ENCODE measurements at regions not wholly inside any gene's neighbourhood (a gene's known extent, or its start where the extent isn't known, plus 50 kb on each side); places are given as distances from the start of the nearest gene placed in this dataset.
"Not testable (repeated sequence)": the region's sequence is repeated elsewhere in the genome, so short reads cannot be mapped to it uniquely, and the experiment has no call there.

DNA sequence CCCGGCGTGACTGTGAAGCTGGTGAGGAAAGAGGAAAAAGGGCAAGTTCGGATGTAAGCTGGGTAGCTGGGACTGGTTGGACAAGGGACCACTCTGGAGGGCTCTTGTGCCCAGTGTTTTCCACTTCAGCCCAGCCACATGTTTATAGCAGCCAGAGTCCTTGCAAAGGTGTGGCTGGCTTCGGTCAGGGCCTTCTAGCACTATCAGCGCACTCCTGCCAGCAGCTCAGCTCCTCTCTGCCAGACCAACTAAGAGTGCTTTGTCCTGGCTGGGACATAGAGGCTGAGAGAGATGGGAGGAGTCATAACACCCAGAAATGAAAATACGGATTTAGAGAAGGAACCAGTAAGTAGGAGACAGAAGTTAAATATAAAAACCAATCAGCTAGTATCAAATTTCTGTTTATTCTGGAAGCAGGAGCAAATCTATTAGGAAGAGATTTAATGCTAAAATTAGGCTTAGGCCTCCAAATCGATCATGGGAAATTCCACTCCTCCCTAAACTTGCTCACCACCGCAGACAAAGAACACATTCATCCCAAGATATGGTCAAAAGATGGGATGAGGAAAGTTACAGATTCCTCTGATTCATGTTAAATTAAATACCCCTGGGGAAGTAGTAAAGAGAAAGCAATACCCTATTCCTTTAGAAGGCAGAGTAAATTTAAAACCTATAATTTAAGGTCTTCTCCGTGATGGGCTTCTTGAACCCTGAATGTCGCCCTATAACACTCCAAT, 135.0 kb downstream of the RALA start:
- in situ Hi-C loops (cut with HindIII; ENCODE audit: low sequenced_read_pairs): no loop called here

DNA sequence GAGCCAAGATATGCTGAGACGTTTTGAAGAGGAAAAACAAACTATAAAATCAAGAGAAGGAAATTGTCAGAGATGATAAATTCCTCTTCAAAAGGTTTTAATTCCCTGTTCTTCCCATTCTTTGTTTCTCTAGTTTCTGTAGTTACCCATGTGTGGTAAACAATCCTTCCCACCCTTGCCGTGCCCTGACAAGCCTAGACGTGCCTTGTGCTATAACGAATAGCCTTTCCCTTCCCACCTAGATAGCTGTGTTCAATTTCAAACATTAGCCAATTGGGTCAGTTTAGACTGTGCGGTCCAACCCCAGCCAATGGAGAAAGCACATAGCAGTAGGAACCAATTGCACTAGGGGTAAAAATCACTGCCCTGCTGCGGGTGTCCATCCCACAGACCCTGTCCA, 138.1 kb downstream of the RALA start:
- in situ Hi-C loops (cut with HindIII; ENCODE audit: low sequenced_read_pairs): no loop called here

DNA sequence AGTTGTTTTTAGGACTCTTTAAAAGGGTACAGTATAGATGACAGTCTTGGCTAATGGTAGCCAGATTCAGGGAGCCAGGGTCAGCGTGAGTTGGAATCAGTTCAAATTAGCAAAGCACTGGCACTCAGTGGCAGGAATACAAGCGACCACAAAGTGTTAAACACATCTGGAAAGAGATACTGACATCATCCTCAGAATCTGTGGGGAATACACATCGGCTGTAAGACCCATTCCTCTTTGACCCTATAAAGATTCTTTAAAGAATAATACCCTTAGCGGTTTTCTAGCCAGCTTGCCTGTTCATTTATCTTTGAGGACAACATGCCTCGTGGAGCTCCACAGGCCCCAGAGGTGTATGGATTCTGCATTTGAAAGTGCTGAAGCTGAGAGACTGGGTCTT, 139.1 kb downstream of the RALA start:
- in situ Hi-C loops (cut with HindIII; ENCODE audit: low sequenced_read_pairs): not testable (repeated sequence)

DNA sequence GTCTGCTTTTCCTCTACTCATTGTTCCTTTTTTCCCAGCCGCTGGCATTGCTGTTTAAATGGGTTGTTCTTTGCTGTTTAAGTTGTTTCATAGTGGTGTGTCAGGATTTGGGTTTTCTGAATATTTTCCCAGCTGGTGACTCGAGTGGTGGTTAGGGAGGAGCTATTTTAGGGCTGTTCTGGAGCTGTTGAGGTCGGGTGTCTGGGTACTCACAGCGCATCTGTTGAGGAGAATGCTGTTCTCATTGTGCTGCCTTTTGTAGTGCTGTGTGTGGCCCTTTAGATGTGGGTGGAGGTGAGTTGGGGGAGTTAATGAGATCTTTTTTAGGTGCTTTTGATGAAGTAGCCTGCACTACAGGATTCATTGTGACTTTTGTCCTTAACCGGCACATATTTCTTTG, 139.5 kb downstream of the RALA start:
- in situ Hi-C loops (cut with HindIII; ENCODE audit: low sequenced_read_pairs): not testable (repeated sequence)

DNA sequence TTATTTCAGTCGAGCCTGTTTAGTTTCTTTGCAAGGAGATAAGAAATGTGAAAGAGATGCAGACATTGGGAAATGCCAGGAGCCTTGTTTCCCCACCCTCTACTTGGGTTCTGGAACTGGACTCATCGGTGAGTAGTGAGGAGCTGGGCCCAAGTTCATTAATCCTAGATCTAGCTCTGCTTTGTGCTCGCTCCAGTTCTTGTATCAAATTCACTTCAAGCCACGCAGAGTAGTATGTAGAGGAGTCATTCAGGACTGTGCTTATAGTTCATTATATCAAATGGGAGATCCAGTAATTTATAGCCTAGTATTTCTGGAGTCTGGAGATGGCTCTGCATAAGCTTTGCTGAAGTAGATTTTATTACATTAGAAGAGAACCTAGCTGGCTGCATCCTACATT, 142.5 kb downstream of the RALA start:
- in situ Hi-C loops (cut with HindIII; ENCODE audit: low sequenced_read_pairs): not testable (repeated sequence)

DNA sequence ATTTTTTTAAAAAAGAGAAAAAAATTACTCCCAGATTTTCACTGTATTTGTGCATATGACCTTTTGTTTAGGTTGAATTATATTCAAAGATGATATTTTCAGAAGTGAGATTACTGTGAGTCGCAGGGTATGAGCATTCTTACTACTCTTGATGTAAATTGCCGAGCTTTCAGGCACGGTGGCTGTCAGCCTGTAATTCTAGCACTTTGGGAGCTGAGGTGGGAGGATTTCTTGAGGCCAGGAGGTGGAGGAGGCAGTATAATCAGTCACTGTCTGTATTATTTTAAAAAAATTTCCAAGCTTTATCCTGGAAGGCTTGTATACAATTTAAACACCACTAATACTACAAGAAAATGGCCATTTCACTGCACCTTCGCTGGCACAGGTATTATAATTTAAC, 145.1 kb downstream of the RALA start:
- in situ Hi-C loops (cut with HindIII; ENCODE audit: low sequenced_read_pairs): not testable (repeated sequence)

DNA sequence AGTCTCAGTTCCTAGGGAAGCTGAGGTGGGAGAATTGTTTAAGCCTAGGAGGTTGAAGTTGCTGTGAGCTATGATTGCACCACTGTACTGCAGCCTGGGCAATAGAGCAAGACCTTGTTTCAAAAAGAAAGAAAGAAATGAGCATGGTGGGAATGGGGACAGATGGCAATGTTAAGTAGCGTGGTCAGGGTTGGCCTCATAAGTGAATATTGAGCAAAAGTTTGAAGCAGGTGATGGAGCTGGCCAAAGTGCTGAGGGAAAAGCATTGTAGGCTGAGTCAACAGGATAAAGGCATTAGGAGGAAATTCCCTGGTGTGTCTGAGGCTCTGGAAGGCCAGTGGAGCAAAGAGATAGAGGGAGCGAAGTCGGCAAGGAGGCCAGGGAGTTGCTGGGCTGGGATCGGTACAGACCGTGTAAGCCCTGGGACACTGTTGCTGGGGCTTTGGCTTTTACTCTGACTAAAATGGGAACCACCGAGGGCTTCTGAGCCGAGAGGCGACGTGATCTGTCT, 151.0 kb downstream of the RALA start:
- in situ Hi-C loops (cut with HindIII; ENCODE audit: low sequenced_read_pairs): not testable (repeated sequence)

DNA sequence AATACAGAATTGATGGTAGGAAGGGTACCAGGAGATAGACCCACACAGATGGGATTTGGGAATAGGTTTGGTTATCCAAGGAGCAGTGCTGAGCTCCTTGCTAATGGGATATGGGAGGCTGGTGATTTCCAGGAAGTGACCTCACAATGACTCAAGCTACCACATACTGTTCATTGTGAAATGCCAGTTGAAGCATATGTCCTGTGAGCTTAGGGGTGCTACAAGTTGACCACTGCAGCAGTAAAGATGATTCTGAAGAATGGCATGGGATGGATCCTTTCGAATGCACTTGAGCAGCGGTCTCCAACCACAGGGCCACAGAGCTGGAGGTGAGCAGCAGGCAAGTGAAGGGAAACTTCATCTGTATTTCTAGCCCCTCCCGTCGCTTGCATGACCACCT, 158.2 kb downstream of the RALA start:
- in situ Hi-C loops (cut with HindIII; ENCODE audit: low sequenced_read_pairs): not testable (repeated sequence)

DNA sequence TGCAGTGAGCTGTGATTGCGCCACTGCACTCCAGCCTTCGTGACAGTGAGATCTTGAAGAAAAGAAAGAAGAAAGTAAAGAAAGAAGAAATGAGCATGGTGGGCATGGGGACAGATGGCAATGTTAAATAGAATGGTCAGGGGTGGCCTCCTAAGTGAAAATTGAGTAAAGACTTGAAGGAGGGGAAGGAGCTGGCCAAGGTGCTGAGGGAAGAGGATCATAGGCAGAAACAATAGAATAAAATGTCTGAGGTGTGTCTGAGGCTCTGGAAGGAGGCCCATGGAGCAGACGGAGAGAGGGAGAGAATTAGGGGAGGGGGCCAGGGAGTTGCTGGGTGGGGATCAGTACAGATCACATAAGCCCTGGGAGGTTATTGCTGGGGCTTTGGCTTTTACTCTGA, 163.1 kb downstream of the RALA start:
- in situ Hi-C loops (cut with HindIII; ENCODE audit: low sequenced_read_pairs): not testable (repeated sequence)

DNA sequence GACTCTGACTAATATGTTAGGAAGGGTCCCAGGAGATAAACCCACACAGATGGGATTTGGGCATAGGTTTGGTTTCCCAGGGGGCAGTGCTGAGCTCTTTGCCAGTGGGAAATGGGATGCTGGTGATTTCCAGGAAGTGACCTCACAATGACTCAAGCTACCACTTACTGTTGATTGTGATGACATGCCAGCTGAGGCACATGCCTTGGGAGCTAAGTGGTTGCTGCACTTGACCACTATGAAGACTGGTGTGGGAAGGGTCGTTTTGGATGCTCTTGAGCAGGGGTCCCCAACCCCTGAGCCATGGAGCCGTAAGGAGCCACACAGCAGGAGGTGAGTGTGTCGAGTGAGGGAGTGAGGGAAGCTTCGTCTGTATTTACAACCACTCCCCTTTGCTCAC, 159.0 kb upstream of the CDK13 start:
- in situ Hi-C loops (cut with HindIII; ENCODE audit: low sequenced_read_pairs): not testable (repeated sequence)

DNA sequence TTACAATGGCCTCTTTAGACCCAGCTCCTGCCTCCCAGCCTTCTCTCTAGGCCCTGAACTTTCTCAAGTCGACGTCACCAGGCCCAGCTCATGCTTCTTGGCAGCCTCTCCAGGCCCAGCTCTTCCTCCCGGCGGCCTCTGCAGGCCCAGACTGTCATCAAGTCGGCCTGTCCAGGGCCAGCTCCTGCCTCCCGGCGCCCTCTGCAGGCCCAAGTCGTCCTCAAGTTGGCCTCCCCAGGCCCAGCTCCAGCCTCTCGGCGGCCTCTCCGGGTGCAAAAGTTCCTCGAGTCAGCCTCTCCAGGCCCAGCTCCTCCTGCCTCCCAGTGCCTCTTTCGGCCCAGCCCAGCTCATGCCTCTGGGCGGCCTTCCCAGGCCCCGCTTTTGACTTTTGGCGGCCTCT, 158.1 kb upstream of the CDK13 start:
- in situ Hi-C loops (cut with HindIII; ENCODE audit: low sequenced_read_pairs): not testable (repeated sequence)

DNA sequence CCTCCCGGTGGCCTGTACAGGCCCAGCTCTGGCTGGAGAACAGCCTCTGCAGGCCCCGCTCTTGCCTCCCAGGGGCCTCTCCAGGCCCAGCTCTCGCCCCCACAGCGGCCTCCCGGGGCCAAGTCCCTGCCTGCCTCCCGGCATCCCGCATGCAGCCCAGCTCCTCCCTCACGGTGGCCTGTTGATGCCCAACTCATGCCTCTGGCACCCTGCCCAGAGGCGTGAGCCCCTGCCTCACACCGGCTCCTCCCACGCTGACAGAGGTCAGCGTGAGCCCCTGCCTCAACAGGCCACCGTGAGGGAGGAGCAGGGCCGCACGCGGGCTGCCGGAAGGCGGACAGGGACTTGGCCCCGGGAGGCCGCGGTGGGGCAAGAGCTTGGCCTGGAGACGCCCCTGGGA, 157.0 kb upstream of the CDK13 start:
- in situ Hi-C loops (cut with HindIII; ENCODE audit: low sequenced_read_pairs): not testable (repeated sequence)

DNA sequence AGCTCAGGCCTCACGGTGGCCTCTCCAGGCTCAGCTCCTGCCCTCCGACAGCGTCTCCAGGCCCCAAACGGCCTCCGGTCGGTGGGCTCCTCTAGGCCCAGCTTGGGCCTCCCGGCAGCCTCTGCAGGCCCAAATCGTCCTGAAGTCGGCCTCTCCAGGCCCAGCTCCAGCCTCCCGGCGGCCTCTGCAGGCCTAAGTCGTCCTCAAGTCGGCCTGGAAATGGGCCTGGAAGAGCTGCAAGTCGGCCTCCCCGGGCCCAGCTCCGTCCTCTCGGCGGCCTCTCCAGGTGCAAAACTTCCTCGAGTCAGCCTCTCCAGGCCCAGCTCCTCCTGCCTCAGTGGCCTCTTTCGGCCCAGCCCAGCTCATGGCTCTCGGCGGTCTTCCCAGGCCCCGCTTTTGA, 156.2 kb upstream of the CDK13 start:
- in situ Hi-C loops (cut with HindIII; ENCODE audit: low sequenced_read_pairs): not testable (repeated sequence)

DNA sequence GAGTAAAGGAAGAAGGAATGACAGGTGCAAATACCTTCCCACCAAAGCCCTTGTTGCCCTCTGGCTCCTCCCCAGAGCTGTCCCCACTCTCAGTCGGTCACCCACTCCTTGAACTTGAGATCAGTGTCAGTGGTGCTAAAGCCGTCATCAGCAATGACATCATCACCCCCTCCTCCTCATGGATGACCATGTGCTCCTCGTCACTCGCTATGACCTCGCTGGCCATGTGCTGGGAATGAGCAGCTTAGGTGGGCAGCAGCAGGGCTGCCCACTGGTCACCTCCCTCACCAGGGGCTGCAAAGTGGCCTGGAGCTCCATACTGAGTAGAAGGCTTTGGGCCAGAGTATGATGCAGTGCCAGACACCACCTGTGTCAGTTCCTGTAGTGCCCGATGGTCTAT, 153.1 kb upstream of the CDK13 start:
- in situ Hi-C loops (cut with HindIII; ENCODE audit: low sequenced_read_pairs): not testable (repeated sequence)

DNA sequence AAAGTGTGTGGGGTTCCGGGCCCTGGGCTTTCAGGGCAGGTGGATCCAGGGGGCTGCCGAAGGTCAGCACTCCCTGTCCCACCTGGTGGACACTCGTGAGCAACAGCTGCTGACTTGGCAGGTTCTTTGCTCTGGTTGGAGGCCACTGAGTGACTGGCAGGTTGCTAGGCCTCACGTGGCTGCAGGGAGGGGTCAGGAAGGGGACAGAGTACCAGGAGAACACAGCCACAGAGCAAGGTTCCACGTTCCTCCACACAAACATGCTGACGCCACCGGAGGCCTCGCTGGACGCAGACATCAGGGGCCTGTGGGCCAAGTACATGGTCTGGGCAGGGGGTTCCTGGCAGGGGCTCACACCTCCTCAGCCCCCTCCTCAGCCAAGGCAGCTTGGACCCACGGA, 152.0 kb upstream of the CDK13 start:
- in situ Hi-C loops (cut with HindIII; ENCODE audit: low sequenced_read_pairs): not testable (repeated sequence)

DNA sequence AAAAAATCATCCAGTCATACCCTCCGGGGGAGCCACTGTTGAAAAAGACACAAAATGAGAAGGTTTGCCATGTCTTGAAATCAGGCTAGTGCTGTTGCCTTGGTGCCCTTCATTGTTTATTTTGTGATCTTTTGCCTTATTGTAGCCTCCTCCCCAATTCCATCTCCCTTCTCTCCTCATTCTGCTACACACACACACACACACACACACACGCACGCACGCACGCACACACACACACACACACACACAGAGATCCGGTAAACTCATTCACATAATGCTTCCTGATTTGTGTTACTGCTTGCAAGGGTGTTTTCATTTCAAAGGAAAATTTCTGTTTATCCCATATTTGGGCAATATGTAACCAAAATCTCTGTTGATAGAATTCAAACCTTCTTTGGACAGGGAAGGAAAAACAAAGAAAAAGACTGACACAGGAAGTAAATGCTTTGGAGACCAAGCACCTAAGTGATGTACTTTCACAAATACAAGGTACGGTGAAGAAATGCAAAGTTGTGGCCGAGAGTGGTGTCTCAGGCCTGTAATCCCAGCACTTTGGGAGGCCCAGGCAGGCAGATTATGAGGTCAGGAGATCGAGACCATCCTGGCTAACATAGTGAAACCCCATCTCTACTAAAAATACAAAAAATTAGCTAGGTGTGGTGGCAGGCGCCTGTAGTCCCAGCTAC, 141.1 kb upstream of the CDK13 start:
- in situ Hi-C loops (cut with HindIII; ENCODE audit: low sequenced_read_pairs): no loop called here

DNA sequence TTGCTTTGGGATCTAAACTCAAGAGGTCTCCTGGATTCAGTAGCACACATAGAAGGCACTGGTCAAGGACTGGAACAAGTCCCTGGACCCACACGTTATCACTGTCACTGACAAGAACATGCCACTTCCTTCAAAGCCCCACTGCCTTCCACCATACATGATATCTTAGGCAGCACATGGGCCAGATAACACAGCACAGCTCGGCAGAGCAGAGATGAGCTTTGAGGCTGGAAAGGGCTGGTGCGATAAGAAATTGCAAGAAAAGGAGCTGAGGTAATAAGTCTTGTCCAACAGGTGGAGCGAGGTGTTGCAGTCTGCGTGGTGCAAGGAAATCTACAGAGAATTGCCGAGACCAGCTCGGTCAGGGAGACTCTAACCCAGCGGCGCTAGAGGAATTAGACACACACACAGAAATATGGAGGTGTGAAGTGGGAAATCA, 139.8 kb upstream of the CDK13 start:
- in situ Hi-C loops (cut with HindIII; ENCODE audit: low sequenced_read_pairs): no loop called here

DNA sequence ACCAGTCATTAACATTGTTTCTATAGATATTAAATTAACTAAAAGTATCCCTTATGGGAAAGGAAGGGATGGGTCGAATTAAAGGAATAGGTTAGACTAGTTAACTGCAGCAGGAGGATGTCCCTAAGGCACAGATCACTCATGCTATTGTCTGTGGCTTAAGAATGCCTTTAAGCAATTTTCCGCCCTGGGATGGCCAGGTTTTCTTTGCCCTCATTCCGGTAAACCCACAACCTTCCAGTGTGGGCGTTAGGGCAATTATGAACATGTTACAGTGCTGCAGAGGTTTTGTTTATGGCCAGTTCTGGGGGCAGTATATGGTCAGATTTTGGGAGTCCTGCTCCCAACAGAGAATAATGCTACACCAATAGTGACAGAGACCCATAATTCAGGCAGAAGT, 139.3 kb upstream of the CDK13 start:
- in situ Hi-C loops (cut with HindIII; ENCODE audit: low sequenced_read_pairs): no loop called here

DNA sequence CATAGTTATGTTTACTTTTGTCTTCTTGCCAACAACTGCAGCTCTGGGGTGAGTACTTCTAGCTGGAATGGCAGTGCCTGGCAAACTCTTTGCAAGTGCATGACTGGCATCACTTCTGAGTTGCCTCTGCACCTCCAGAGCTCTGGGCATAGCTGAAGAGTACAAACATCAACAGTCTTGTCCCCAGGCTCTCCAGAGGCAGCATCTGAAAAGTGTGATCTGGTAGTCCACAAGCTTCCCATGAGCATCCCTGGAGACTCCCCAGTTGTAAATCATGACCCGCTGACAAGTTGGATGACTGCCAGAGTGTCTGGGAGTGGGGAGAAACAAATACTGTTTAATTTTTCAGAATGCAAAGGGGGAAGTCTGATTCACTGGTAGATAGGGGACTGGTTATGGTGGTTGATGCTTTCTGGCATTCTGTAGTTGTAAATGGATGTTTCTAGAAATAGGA, 138.9 kb upstream of the CDK13 start:
- in situ Hi-C loops (cut with HindIII; ENCODE audit: low sequenced_read_pairs): no loop called here

DNA sequence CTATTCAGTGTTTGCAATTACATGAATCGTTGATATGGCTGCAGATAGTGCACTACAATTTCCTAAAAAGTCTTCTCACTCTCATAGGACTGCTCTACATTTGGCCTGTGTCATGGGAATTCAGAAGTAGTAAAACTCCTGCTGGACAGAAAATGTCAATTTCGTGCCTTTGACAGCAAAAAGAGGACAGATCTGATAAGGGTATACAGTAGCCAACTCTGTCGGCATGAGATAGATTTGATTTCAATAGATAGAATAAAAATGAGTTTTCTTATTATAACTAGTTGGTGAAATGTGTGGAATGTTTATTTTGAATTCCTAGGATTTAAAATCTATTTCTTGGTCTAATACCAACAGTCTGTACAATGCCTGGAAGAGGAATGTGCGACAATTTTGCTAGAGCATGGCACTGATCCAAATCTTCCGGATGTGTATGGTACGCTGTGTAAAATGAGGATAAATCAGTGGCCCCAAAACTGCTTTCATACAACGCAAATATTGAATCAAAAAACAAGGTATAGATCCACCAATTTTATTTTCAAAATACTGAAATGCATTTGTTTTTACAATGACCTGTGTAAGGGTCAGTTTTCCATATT, 133.5 kb upstream of the CDK13 start:
- in situ Hi-C loops (cut with HindIII; ENCODE audit: low sequenced_read_pairs): no loop called here

DNA sequence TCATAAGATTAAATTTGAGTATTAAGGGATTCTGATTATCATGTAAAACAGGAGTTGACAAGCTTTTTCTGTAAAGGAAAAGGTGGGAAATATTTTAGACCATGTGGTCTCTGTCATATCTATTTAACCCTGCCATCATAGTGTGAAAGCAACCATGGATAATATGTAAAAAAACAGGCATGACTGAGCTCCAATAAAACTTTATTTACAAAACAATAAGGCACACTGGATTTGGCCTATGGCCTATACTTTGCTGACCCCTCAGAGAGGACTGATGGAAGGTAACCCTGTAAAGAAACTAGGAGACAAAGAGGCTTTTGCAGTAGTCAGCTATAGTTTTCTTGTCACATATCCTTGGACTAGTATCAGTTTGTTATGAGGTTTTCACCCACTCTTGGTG, 130.5 kb upstream of the CDK13 start:
- in situ Hi-C loops (cut with HindIII; ENCODE audit: low sequenced_read_pairs): no loop called here
